GM23338 (cell line): ENCODE measurements at regions not wholly inside any gene's neighbourhood (a gene's known extent, or its start where the extent isn't known, plus 50 kb on each side); places are given as distances from the start of the nearest gene placed in this dataset.

Experiments used
- ATAC-seq: fragments of 200-7000 bp; cut with Tn5 transposase; 3 replicates; pipeline ENCODE4 v1.9.1; 2020
- DNase-seq: peaks from one replicate; pipeline ENCODE4 v3.0.0-alpha.2; 2015; ENCODE audit warnings: low spot score
- H2AFZ ChIP-seq: fragments of 200-600 bp; sonication (generic); 2 replicates; pipeline ENCODE4 v1.8.0; 2016; ENCODE audit warnings: antibody characterized with exemption, mild to moderate bottlenecking, moderate library complexity
- H3F3A ChIP-seq: fragments of 200-600 bp; sonication (generic); replicated peaks from 2 replicates; pipeline ENCODE4 v1.8.0; 2017; ENCODE audit warnings: antibody characterized with exemption, mixed run types, low read depth
- H3K27ac ChIP-seq: fragments of 200-600 bp; sonication (generic); 2 replicates; pipeline ENCODE4 v1.6.1; 2016; ENCODE audit warnings: low read depth
- H3K27me3 ChIP-seq: fragments of 200-600 bp; sonication (generic); 2 replicates; pipeline ENCODE4 v1.8.0; 2016; ENCODE audit warnings: mild to moderate bottlenecking, mixed run types, moderate library complexity; ENCODE audit not compliant: insufficient read depth
- H3K36me3 ChIP-seq: fragments of 200-600 bp; sonication (generic); 2 replicates; pipeline ENCODE4 v1.8.0; 2016; ENCODE audit warnings: mild to moderate bottlenecking; ENCODE audit not compliant: insufficient read depth
- H3K4me1 ChIP-seq: fragments of 200-600 bp; sonication (generic); 2 replicates; pipeline ENCODE4 v1.8.0; 2016; ENCODE audit warnings: mild to moderate bottlenecking, moderate library complexity; ENCODE audit not compliant: insufficient read depth
- H3K4me2 ChIP-seq: fragments of 200-600 bp; sonication (generic); 2 replicates; pipeline ENCODE4 v1.7.1; 2017; ENCODE audit warnings: mixed run types
- H3K4me3 ChIP-seq: fragments of 200-600 bp; sonication (generic); 2 replicates; pipeline ENCODE4 v1.6.1; 2016; ENCODE audit warnings: mixed run types
- H3K79me2 ChIP-seq: fragments of 200-600 bp; sonication (generic); replicated peaks from 2 replicates; pipeline ENCODE4 v1.8.0; 2017; ENCODE audit warnings: mild to moderate bottlenecking; ENCODE audit not compliant: insufficient read depth
- H3K9me2 ChIP-seq: fragments of 200-600 bp; sonication (generic); 2 replicates; pipeline ENCODE4 v1.8.0; 2017; ENCODE audit not compliant: insufficient read depth
- H4K20me1 ChIP-seq: fragments of 200-600 bp; sonication (generic); replicated peaks from 2 replicates; pipeline ENCODE4 v1.8.0; 2017; ENCODE audit warnings: mild to moderate bottlenecking; ENCODE audit not compliant: insufficient read depth
- H3K27ac Mint-ChIP-seq: 2 replicates; pipeline ENCODE4 v1.8.0; 2020; ENCODE audit warnings: inconsistent platforms, mild to moderate bottlenecking, moderate library complexity, mixed read lengths
- H3K27me3 Mint-ChIP-seq: 3 replicates; pipeline ENCODE4 v1.8.0; 2022; ENCODE audit warnings: low read depth, mild to moderate bottlenecking, moderate library complexity, mixed read lengths, inconsistent platforms; ENCODE audit not compliant: insufficient read depth, poor library complexity
- H3K36me3 Mint-ChIP-seq: 3 replicates; pipeline ENCODE4 v1.8.0; 2021; ENCODE audit warnings: low read depth, mild to moderate bottlenecking, inconsistent platforms, moderate library complexity, mixed read lengths
- H3K4me1 Mint-ChIP-seq: 3 replicates; pipeline ENCODE4 v1.8.0; 2020; ENCODE audit warnings: mild to moderate bottlenecking, inconsistent platforms, mixed read lengths
- H3K4me3 Mint-ChIP-seq: 3 replicates; pipeline ENCODE4 v1.8.0; 2021; ENCODE audit warnings: moderate library complexity, mild to moderate bottlenecking, inconsistent platforms, mixed read lengths
- H3K9me3 Mint-ChIP-seq: 3 replicates; pipeline ENCODE4 v1.8.0; 2020; ENCODE audit warnings: moderate library complexity, mild to moderate bottlenecking, inconsistent platforms, mixed read lengths
- CREB1 ChIP-seq: fragments of 250-450 bp; sonication (Bioruptor Pico); IDR thresholded peaks from 2 replicates; pipeline ENCODE4 v1.5.0; 2020; ENCODE audit warnings: low read depth, mild to moderate bottlenecking, moderate library complexity
- EZH2 ChIP-seq: fragments of 200-600 bp; sonication (generic); IDR thresholded peaks from one replicate; pipeline ENCODE4 v1.8.0; 2017; ENCODE audit warnings: antibody characterized with exemption, mild to moderate bottlenecking, low read depth; ENCODE audit not compliant: unreplicated experiment
- EZH2phosphoT487 ChIP-seq: fragments of 200-600 bp; sonication (generic); IDR thresholded peaks from one replicate; pipeline ENCODE4 v1.8.1; 2018; ENCODE audit warnings: antibody characterized with exemption; ENCODE audit not compliant: unreplicated experiment
- JUNB ChIP-seq: IDR thresholded peaks from one replicate; pipeline ENCODE4 v1.6.1; 2016; ENCODE audit warnings: antibody characterized with exemption; ENCODE audit not compliant: unreplicated experiment
- STAT1 ChIP-seq: IDR thresholded peaks from one replicate; pipeline ENCODE4 v1.6.1; 2016; ENCODE audit warnings: antibody characterized with exemption; ENCODE audit not compliant: unreplicated experiment
- TF ChIP-seq, protein P1 (sequence below): fragments of 250-450 bp; sonication (Bioruptor Pico); IDR thresholded peaks from 2 replicates; pipeline ENCODE4 v1.5.0; 2020; ENCODE audit warnings: mild to moderate bottlenecking, moderate library complexity
- TF ChIP-seq, protein P2 (sequence below), 2 experiments: fragments of 200-600 bp in 1 of 2; sonication (generic) in 1 of 2; conservative IDR thresholded peaks; 2 replicates each; pipeline versions ENCODE4 v1.5.1 to v1.6.1; 2016 to 2017; ENCODE audit warnings: antibody characterized with exemption in 2 of 2, low read depth in 2 of 2, mild to moderate bottlenecking in 2 of 2, moderate library complexity in 1 of 2
- TF ChIP-seq, protein P3 (sequence below): IDR thresholded peaks from 2 replicates; pipeline ENCODE4 v1.6.1; 2016; ENCODE audit warnings: antibody characterized with exemption

DNA sequence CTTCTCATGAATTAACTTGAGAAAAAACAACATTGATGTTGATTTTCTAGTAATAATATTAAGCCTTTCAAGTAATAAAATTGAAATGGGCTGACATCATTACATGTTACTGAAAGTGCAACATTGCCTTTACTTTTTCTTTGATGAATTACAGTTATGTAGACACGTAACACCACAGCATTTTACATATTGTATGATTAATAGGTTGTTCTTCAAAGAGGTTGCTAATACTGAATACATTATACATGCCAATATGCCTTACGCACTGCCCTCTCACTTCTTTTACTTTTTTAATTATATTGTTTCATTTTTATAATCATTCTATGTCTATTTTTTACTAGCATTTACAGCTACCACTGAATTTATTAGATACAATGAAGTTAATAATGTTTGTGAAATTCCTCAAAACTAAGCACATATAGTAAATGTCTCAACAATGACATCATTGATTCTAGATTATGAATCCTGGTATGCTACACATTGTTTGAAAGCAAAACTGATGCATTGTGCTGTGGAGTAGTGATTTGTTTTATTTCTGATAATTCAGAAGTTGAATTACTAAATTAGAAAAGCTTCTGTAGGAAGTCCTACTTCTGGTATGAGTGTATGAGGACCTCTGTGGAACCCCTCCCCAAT is 464.4 kb upstream of the IZUMO3 start:
- Mint-ChIP-seq H3K36me3 (no peaks in the 10 kb centered on the region), H3K4me3 (no peak overlapping the region), H3K9me3 (no peaks in the 10 kb centered on the region), H3K27ac (no peak overlapping the region), H3K27me3 (no peaks in the 10 kb centered on the region), H3K4me1 (no peaks in the 10 kb centered on the region)
- ATAC-seq: no peak
- H3K79me2 ChIP-seq: no peaks in the 10 kb centered on the region
- H3K27ac ChIP-seq: no peak overlapping the region
- no peak overlapping the region for H2AFZ ChIP-seq
- no peaks in the 10 kb centered on the region for H4K20me1 ChIP-seq
- no peak for DNase-seq
- TF ChIP-seq, protein P1, sequence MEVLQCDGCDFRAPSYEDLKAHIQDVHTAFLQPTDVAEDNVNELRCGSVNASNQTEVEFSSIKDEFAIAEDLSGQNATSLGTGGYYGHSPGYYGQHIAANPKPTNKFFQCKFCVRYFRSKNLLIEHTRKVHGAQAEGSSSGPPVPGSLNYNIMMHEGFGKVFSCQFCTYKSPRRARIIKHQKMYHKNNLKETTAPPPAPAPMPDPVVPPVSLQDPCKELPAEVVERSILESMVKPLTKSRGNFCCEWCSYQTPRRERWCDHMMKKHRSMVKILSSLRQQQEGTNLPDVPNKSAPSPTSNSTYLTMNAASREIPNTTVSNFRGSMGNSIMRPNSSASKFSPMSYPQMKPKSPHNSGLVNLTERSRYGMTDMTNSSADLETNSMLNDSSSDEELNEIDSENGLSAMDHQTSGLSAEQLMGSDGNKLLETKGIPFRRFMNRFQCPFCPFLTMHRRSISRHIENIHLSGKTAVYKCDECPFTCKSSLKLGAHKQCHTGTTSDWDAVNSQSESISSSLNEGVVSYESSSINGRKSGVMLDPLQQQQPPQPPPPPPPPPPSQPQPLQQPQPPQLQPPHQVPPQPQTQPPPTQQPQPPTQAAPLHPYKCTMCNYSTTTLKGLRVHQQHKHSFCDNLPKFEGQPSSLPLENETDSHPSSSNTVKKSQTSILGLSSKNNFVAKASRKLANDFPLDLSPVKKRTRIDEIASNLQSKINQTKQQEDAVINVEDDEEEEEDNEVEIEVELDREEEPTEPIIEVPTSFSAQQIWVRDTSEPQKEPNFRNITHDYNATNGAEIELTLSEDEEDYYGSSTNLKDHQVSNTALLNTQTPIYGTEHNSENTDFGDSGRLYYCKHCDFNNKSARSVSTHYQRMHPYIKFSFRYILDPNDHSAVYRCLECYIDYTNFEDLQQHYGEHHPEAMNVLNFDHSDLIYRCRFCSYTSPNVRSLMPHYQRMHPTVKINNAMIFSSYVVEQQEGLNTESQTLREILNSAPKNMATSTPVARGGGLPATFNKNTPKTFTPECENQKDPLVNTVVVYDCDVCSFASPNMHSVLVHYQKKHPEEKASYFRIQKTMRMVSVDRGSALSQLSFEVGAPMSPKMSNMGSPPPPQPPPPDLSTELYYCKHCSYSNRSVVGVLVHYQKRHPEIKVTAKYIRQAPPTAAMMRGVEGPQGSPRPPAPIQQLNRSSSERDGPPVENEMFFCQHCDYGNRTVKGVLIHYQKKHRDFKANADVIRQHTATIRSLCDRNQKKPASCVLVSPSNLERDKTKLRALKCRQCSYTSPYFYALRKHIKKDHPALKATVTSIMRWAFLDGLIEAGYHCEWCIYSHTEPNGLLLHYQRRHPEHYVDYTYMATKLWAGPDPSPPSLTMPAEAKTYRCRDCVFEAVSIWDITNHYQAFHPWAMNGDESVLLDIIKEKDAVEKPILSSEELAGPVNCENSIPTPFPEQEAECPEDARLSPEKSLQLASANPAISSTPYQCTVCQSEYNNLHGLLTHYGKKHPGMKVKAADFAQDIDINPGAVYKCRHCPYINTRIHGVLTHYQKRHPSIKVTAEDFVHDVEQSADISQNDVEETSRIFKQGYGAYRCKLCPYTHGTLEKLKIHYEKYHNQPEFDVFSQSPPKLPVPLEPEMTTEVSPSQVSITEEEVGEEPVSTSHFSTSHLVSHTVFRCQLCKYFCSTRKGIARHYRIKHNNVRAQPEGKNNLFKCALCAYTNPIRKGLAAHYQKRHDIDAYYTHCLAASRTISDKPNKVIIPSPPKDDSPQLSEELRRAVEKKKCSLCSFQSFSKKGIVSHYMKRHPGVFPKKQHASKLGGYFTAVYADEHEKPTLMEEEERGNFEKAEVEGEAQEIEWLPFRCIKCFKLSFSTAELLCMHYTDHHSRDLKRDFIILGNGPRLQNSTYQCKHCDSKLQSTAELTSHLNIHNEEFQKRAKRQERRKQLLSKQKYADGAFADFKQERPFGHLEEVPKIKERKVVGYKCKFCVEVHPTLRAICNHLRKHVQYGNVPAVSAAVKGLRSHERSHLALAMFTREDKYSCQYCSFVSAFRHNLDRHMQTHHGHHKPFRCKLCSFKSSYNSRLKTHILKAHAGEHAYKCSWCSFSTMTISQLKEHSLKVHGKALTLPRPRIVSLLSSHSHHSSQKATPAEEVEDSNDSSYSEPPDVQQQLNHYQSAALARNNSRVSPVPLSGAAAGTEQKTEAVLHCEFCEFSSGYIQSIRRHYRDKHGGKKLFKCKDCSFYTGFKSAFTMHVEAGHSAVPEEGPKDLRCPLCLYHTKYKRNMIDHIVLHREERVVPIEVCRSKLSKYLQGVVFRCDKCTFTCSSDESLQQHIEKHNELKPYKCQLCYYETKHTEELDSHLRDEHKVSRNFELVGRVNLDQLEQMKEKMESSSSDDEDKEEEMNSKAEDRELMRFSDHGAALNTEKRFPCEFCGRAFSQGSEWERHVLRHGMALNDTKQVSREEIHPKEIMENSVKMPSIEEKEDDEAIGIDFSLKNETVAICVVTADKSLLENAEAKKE: no peak
- TF ChIP-seq, protein P2, sequence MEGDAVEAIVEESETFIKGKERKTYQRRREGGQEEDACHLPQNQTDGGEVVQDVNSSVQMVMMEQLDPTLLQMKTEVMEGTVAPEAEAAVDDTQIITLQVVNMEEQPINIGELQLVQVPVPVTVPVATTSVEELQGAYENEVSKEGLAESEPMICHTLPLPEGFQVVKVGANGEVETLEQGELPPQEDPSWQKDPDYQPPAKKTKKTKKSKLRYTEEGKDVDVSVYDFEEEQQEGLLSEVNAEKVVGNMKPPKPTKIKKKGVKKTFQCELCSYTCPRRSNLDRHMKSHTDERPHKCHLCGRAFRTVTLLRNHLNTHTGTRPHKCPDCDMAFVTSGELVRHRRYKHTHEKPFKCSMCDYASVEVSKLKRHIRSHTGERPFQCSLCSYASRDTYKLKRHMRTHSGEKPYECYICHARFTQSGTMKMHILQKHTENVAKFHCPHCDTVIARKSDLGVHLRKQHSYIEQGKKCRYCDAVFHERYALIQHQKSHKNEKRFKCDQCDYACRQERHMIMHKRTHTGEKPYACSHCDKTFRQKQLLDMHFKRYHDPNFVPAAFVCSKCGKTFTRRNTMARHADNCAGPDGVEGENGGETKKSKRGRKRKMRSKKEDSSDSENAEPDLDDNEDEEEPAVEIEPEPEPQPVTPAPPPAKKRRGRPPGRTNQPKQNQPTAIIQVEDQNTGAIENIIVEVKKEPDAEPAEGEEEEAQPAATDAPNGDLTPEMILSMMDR (conservative IDR thresholded peaks at IDR 0.05; ENCODE audit: low read depth in 2 of 2): no peak
- TF ChIP-seq EZH2phosphoT487 (no peak), JUNB (no peak), CREB1 (CRISPR knock-in tag) (no peak), STAT1 (no peak), EZH2 (no peak)
- TF ChIP-seq, protein P3, sequence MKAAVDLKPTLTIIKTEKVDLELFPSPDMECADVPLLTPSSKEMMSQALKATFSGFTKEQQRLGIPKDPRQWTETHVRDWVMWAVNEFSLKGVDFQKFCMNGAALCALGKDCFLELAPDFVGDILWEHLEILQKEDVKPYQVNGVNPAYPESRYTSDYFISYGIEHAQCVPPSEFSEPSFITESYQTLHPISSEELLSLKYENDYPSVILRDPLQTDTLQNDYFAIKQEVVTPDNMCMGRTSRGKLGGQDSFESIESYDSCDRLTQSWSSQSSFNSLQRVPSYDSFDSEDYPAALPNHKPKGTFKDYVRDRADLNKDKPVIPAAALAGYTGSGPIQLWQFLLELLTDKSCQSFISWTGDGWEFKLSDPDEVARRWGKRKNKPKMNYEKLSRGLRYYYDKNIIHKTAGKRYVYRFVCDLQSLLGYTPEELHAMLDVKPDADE: no peak
- H3K9me2 ChIP-seq: no peaks in the 10 kb centered on the region
- H3K27me3 ChIP-seq: no peaks in the 10 kb centered on the region
- H3K4me3 ChIP-seq: no peak overlapping the region
- H3K4me1 ChIP-seq: no peaks in the 10 kb centered on the region
- no peak overlapping the region for H3K4me2 ChIP-seq
- H3K36me3 ChIP-seq: no peaks in the 10 kb centered on the region
- no peaks in the 10 kb centered on the region for H3F3A ChIP-seq
